Activated CD8-positive, alpha-beta memory T cell treated with anti-CD3 and anti-CD28 coated beads for 24 hours (primary cell): ENCODE measurements at regions not wholly inside any gene's neighbourhood (a gene's known extent, or its start where the extent isn't known, plus 50 kb on each side); places are given as distances from the start of the nearest gene placed in this dataset.
"Not testable (repeated sequence)": the region's sequence is repeated elsewhere in the genome, so short reads cannot be mapped to it uniquely, and the experiment has no call there.

Experiments
- DNase-seq: peaks from one replicate; pipeline ENCODE4 v3.0.0-alpha.2; 2020

DNA sequence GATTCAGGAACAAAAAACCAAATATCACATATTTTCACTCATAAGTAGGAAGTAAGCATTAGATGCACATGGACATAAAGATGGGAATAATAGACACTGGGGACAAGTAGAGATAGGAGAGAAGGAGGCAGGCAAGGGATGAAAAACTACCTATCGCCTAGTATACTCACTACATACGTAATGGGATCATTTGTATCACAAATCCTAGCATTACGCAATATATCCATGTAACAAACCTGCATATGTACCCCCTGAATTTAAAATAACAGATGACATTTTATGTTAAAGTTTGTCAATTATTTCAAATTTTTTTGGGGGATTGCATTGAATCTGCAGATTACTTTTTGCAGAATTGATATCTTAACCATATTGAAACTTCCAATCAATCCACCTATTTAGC lies 660.5 kb upstream of the MAN1A1 start:
- DNase-seq: no peak

DNA sequence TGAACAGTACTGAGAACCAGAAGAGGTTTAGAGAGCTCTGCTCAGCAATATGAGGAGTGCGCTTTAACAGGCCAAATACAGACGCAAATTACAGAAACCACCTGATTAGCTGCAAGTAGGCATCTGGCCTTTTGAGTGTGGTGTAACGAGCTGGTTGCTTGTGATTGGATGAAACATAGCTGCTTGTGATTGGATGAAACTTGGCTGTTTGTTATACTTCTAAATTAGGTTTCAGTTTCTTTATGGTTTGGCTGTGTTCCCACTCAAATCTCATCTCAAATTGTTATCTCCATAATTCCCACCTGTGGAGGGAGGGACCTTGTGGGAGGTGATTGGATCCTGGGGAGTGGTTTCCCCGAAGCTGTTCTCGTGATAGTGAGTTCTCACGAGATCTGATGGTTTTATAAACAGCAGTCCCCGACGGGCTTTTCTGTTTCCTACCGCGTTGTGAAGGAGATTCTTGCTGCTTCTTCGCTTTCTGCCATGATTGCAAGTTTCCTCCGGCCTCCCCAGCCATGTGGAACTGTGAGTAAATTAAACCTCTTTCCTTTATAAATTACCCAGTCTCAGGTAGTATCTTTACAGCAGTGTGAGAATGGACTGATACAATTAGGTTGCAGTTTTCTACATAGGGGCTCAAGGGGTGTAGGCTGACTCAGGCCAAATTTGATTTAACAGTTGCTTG lies 655.9 kb upstream of the MAN1A1 start:
- DNase-seq: no peak

DNA sequence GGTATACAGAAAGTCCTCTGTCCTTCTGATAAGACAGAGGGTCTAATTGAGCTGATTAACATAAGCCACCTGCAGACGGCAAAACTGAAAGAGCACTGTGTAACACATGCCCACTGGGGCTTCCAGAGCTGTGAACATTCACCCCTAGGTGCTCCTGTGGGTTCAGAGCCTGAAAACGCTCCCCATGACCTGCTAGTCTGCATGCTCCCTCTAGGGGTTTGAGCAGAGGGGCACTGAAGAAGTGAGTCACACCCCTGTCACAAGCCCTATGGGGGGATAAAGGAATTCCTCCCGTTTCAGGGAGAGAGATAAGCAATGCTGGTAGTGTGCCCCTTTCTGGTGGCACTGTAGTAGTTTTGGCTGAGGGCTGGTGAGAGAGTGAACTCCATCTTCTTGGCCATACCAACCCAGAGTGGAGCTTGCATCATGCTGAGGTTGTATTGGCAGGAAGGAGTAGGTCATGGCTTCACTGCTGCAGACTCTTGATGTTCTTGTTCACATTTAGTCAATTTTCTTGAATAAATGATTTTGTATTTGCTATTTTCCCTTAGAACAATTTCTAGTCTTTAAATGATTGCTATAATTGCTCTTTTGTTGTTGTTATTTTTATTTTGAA lies 637.5 kb upstream of the MAN1A1 start:
- no peak for DNase-seq

DNA sequence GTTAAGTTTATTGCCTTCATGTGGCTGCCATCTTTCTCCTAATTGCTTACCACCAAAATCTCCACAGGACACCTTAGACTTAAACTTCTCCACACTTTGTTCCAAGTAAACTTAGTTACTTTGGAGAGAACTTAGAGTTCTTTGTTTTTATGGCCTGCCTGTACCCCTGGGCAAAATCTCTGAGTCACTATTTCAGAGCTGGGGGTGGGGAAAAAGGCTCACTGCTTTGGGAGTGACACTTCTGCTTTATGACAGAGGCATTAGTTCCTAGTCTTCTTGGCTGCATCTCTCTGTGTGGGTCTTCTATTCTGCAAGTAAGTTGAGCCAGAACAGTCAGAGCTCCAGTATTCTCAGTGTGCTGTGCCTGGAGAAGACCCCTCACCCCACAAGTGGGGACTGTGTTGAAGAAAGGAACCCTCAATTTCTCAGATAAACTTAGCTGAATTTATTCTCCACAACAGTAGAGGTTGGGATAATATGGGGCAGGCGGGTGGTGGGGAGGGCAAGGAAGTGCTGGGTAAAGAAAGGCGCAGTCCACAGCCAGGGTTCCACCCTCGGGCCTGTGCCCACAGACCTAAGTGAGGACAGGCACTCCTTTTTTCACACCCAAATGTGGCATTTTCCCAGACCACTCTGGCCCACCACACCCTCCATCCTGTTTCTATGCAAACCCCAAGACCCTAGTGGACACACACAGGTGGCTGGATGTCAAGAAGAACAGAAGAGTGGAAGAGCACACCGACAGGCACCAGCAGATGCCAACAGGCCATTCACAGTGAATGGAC lies 636.6 kb upstream of the MAN1A1 start:
- no peak for DNase-seq

DNA sequence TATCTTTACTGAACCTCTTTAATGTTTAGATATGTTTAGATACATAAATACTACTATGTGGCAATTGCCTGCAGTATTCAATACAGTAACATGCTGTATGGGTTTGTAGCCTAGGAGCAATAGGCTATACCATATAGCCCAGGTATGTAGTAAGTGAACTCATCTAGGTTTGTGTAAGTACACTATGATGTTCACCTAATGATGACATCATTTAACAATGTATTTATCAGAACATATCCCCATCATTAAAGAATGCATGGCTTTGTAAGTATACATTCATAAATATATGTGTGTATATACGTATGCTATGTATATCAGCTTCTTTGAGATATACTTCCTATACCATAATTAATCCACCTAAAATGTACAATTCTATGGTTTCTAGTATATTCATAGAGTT lies 631.2 kb upstream of the MAN1A1 start:
- DNase-seq: no peak

DNA sequence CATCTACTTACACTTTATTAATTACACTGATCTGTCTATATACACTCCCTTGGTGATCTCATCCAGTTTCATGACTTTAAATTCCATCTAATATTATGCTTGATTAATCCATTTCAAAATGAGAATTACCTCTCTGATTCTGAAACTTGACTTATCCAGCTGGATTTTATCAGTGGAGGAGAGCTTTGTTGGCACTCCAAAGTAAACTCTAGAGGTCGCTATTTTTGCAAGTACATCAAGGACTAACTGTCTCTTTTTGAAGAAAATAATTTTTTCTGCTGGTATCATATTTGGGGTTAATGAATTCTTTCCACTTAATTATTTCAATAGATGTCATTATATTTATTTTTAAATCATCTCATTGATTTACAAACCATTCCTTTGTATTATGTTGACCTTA lies 630.3 kb upstream of the MAN1A1 start:
- DNase-seq: no peak

DNA sequence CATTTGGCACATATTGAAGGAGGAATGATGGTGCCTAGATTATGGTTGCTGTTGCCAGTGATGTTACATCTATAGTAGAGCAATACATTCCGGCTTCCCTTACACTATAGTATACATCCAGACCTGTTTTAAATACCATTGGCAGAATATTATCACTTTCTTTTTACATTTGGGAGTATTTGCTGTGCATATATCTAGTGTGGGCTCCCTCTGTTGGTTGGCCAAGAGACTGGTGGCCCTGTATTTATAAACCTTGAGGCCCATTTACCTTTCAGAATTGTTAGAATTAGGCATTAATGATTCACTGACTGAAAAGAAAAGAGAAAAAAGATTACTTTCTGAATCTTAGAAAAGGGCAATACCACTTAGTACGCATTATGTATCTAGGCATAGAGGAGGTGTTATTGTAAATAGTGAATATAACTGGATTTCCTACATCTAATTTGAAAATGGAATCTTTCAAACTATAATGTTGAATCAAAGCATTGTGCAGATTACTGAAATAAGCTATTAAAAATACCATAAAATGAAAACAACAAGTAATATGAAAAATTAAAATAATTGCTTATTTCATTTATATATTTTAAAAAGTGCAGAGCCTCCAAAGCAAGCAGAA lies 628.8 kb upstream of the MAN1A1 start:
- no peak for DNase-seq

DNA sequence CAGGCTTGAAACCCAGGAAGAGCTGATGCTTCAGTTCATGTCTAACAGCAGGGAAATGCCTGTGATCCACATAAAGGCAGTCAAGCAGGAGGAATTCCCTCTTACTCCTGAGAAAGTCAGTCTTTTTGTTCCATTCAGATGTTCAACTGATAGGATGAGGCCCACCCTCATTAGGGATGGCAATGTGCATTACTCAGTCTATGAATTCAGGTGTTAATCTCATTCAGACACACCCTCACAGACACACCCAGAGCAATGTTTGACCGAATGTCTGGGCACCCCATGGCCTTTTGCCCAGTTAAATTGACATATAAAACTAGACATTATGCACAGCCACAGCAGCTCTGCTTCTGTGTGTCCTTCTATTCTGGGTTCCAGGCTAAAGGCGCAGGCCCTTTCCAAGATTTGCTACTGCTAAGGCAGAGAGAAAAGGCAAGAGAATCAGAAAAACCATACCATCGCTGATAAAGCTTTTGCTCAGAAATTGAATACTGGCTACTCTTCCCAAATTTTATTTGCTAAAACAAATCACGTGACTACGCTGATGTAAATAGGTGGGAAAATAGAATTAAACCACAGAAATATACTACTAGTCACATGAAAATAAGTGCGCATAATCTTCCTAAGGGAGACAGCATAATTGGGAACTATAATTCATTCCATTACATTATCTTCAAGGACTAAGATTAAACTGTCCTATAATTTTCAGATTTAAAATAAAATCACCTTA lies 625.0 kb upstream of the MAN1A1 start:
- DNase-seq: no peak

DNA sequence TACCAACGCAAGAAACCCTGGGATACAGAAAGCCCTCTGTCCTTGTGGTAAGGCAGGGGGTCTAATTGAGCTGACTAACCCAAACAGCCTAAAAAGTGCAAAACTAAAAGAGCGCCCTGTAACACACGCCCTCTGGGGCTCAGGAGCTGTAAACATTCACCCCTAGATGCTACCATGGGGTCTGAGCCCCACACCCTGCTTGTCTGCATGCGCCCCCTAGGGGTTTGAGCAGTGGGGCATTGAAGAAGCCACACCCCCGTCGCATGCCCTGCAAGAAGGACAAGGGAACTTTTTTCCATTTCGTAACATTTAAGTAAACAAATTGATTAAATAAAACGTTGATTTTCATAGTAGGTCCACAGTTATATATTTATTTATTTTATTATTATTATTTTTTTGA lies 616.9 kb upstream of the MAN1A1 start:
- no peak for DNase-seq

- no peak for DNase-seq
These were observed 616.3 kb upstream of the MAN1A1 start for GRCh38 chr6:119965900-119966299.

DNA sequence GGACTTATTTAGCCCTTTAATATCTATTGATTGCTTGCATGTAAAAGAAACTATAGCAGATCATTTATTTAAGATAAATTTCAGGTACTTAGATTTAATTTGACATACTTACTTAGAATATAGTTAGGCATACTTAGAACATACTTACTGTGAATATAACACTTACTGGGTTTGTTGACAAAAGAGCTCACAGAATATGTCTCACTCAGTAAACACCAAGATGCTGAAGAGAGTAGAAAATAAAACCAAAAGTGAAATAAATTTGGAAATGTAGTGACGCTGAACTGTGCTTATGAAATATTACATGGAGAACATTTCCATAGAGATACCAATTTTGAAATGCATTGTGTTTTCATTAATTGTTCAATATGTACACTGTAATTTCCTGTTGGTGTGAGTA lies 615.4 kb upstream of the MAN1A1 start:
- DNase-seq: no peak

DNA sequence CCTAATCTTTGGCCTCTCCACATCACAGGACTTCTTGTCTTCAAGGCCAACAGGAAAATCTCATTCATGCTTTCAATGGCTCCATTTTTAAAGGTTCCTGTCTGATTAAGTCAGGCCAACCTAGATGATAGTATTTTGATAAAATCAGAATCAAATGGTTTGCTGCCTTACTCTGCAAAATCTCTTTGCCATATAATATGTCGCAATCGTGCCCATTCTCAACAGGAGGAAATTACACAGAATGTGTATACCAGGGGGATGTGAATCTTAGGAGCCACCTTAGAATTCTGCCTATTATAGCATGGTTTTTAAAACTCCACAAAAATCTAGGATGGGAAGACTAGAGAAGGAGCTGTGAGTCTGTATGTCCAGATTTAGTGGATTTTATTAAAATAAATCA lies 612.9 kb upstream of the MAN1A1 start:
- DNase-seq: no peak

DNA sequence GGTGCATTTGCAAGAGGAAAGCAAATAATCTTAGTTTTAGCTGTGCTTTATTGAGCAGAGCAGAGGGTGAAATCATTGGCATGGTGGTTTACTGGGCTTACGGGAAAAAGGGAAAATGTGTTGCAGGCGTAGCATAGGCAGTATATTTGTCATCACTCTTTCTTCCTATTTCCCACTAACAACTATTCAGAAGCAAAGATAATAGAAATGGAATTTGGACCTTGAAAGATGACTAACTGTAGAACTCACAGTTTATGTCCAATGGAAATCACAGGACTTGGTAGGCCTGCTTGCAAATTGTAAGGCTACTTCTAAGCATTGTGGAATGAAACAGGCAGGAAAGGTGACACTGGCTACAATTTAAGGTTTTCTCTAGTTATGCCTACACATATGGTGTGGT lies 611.9 kb upstream of the MAN1A1 start:
- no peak for DNase-seq

GRCh38 chr6:119960456-119960855 lies 610.9 kb upstream of the MAN1A1 start:
- DNase-seq: no peak

GRCh38 chr6:119960036-119960435 lies 610.5 kb upstream of the MAN1A1 start:
- no peak for DNase-seq

- DNase-seq: no peak
These were observed 607.6 kb upstream of the MAN1A1 start for GRCh38 chr6:119957195-119957594.

- DNase-seq: no peak
These were observed 603.1 kb upstream of the MAN1A1 start for GRCh38 chr6:119952696-119953095.

GRCh38 chr6:119950681-119951080 lies 601.1 kb upstream of the MAN1A1 start:
- no peak for DNase-seq

DNA sequence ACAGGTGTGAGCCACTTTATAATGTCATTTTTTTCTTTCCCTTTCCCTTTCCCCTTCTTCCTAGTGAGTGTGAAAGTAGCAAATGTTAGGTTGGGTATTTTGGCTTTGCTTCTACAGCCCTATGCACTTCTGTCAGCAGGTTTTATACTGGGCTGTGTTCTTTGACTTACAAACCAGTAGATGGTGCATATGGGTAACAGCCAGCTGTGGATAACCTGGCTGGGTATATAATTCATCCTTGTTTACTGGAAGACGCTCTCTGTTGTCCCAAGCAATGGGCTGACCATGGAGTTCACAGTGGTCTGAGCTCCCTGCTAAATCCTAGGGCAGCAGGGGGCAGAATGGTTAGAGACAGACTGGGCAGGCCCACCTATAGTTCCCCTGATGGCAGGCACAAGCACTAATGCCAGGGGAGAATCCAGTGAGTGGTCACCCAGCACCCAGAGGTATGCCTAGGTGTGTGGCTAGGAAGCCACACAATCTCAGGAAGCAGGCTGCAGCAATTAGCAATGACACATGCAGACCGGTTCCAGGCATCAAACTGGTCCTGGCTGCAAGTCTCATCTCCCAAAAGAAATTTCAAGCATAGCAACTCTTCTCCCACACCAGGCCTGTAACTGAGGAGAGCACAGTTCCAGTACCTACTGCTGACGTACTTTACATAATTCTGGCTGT lies 592.7 kb upstream of the MAN1A1 start:
- no peak for DNase-seq

GRCh38 chr6:119938752-119939151 lies 589.2 kb upstream of the MAN1A1 start:
- DNase-seq: no peak

- no peak for DNase-seq
These were observed 585.3 kb upstream of the MAN1A1 start for GRCh38 chr6:119934816-119935215.

DNA sequence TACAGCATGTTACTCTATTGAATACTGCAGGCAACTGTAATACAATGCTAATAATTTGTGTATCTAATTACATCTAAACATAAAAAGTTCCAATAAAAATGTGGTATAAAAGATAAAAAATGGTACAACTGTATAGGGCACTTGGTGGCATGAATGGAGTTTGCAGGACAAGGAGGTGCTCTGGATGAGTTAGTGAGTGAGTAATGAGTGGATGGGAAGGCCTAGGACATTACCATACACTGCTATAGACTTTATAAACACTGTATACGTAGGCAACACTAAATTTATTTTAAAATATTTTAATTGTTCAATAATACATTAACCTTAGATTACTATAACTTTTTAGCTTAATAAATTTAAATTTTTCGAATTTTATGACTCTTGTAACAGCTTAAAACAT lies 579.6 kb upstream of the MAN1A1 start:
- DNase-seq: no peak

DNA sequence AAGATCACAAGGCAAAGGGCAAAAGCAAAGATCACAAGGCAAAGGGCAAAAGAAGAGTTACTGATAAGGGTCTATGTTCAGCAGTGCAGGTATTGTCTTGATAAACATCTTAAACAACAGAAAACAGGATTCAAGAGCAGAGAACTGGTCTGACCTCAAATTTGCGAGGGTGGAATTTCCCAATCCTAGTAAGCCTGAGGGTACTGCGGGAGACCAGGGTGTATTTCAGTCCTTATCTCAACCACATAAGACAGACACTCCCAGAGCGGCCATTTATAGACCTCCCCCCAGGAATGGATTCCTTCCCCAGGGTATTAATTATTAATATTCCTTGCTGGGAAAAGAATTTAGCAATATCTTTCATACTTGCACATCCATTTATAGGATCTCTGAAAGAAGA lies 575.3 kb upstream of the MAN1A1 start:
- DNase-seq: not testable (repeated sequence)
